AG04449 (cell line): ENCODE measurements at regions not wholly inside any gene's neighbourhood (a gene's known extent, or its start where the extent isn't known, plus 50 kb on each side); places are given as distances from the start of the nearest gene placed in this dataset.

Source experiments
- CTCF ChIA-PET: fragments of 350-600 bp; formaldehyde crosslinking; extraction: SDS; loops from one replicate; lab custom pipeline; 2021; ENCODE audit warnings: antibody characterized with exemption; lab: Yijun Ruan, JAX
- POLR2A ChIA-PET: fragments of 400-600, 350-600 bp; formaldehyde crosslinking; extraction: SDS; loops from one replicate; lab custom pipeline; 2020; ENCODE audit warnings: antibody characterized with exemption, inconsistent platforms; lab: Yijun Ruan, JAX
- DNase-seq: peaks from one replicate; pipeline ENCODE4 v3.0.0-alpha.2; 2010; ENCODE audit warnings: low read depth, low spot score
- H3K4me3 ChIP-seq: 2 replicates; pipeline ENCODE4 v1.5.1; 2011; ENCODE audit warnings: low read depth, mild to moderate bottlenecking, control low read depth, low read length
- CTCF ChIP-seq: IDR thresholded peaks from one replicate; pipeline ENCODE4 v1.5.1; 2011; ENCODE audit warnings: mild to moderate bottlenecking, moderate library complexity, low read length, control low read depth, inconsistent platforms; ENCODE audit not compliant: insufficient read depth; ENCODE audit errors: missing control alignments

- H3K4me3 ChIP-seq: no peak overlapping the region
- no peak for DNase-seq
- ChIA-PET POLR2A (no interaction called here), CTCF (no interaction called here)
- no peak for TF ChIP-seq CTCF
Observed at GRCh38 chr9:103287361-103287760, 292.2 kb downstream of the CYLC2 start.

DNA sequence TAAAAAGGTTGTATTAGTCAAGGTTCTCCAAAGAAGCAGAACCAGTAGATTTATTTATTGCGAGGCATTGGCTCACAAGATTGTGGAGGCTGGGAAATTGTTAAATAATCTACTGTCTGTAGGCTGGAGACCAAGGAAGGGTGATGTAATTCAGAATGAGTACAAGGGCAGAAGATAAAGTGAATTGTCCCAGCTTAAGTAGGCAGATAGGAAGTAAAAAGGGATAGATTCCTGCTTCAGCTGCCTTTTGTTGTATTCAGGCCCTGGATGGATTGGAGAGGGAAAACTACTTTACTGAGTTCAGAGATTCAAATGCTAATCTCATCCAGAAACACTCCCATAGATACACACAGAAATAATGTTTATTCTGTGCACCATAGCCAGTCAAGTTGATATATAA lies 301.1 kb downstream of the CYLC2 start:
- H3K4me3 ChIP-seq: no peak overlapping the region
- CTCF ChIA-PET: no interaction called here
- POLR2A ChIA-PET: interaction anchor here (0.6 kb wide), 1 partner anchor 92 kb away, joined by 3 read pairs; no protein-coding TSS in a partner anchor
- TF ChIP-seq CTCF: no peak
- no peak for DNase-seq

GRCh38 chr9:103301051-103301450 lies 305.9 kb downstream of the CYLC2 start:
- ChIA-PET POLR2A (no interaction called here), CTCF (no interaction called here)
- no peak overlapping the region for H3K4me3 ChIP-seq
- no peak for TF ChIP-seq CTCF
- DNase-seq: no peak

DNA sequence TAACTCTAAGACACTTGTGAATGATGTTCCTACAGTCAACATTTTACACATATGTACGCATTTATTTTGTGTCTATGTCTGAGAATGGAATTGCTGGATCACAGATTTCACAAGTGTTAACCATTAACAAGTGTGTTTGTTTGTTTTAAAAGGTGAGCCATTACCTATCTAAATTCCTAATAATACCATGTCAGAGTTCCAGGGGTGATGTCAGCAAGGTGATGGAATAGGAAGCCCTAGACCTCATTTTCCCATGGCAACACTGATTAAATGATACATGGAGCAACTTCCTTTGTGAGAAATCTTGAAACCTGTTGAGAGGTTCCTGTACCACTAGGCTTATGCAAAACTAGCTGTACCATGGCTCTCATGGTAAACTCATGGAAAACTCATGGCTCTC lies 309.7 kb downstream of the CYLC2 start:
- H3K4me3 ChIP-seq: no peak overlapping the region
- no peak for DNase-seq
- no peak for TF ChIP-seq CTCF
- ChIA-PET POLR2A (no interaction called here), CTCF (no interaction called here)

DNA sequence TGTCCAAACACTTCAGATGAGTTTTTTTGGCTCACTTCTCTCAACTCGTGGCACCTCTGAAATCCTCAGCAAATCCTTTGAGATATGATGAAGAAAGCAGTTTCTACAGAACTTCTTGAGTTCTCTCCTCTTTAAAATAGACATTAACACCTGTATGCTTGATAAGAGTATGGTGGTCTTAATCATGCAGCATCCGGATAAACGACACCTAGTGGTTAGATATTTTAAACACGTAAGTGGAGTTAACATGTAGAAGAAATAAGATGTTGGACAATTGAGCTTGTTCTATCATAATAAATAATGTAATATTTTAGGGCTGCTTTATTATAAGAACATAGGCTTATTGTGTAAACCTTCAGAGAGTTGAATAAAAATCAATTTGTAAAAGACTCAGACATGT lies 324.8 kb downstream of the CYLC2 start:
- no peak overlapping the region for H3K4me3 ChIP-seq
- no peak for TF ChIP-seq CTCF
- DNase-seq: no peak
- ChIA-PET POLR2A (no interaction called here), CTCF (no interaction called here)

DNA sequence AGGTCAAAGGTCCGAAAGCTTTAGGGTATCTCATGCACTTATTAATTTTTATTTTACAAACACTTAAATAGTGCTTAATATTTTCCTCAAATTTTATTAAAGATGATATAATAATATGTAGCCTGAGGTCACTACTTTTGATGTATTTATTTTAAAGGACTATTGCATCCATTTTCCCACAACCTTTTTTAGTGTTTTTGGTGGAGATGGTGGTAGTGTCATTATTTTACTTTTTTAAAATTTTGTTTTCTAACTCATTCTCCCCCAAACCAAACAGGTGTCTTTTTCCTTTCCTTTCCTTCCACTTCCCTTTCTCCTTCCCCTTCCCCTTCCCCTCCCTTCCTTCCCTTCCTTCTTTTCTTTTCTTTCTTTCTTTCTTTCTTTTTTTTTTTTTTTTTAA lies 328.6 kb downstream of the CYLC2 start:
- DNase-seq: no peak
- no peak for TF ChIP-seq CTCF
- H3K4me3 ChIP-seq: no peak overlapping the region
- POLR2A ChIA-PET: no interaction called here
- CTCF ChIA-PET: no interaction called here
